WTC11 (cell line): ENCODE measurements at regions not wholly inside any gene's neighbourhood (a gene's known extent, or its start where the extent isn't known, plus 50 kb on each side); places are given as distances from the start of the nearest gene placed in this dataset.

Source experiments
- CTCF ChIP-seq: fragments of 200-600 bp; IDR thresholded peaks from 2 replicates; pipeline ENCODE4 v1.8.0; 2022; ENCODE audit warnings: antibody characterized with exemption
- HMGXB4 ChIP-seq: sonication (generic); formaldehyde crosslinking; IDR thresholded peaks from 2 replicates; pipeline ENCODE4 v1.8.1; 2023; ENCODE audit warnings: mild to moderate bottlenecking, moderate library complexity, missing genetic modification reagents
- JUN ChIP-seq: sonication (generic); formaldehyde crosslinking; IDR thresholded peaks from 2 replicates; pipeline ENCODE4 v1.8.0; 2023; ENCODE audit warnings: mild to moderate bottlenecking, missing genetic modification reagents
- TEAD4 ChIP-seq: sonication (generic); formaldehyde crosslinking; IDR thresholded peaks from 2 replicates; pipeline ENCODE4 v1.8.0; 2022; ENCODE audit warnings: mild to moderate bottlenecking, missing genetic modification reagents

GRCh38 chr3:166461626-166462025, 624.4 kb upstream of the BCHE start:
- TF ChIP-seq TEAD4 (no peak), HMGXB4 (no peak), CTCF (no peak), JUN (CRISPR knock-in tag) (no peak)
